ENCODE measurements at regions not wholly inside any gene's neighbourhood (a gene's known extent, or its start where the extent isn't known, plus 50 kb on each side); places are given as distances from the start of the nearest gene placed in this dataset.

- Histone ChIP-seq H3K27ac (no peak overlapping the region), H3K27me3 (peaks cover 5% of the 10 kb centered on the region), H3K4me1 (no peaks in the 10 kb centered on the region), H3K36me3 (no peaks in the 10 kb centered on the region), H3K4me3 (no peak overlapping the region), H3K9me3 (no peaks in the 10 kb centered on the region)
- WGBS, 2 donors (ENCODE audit: low coverage in 1 of 2) = 46 to 79% methylated on average over 6 of the region's 8 CpGs
- TF ChIP-seq POLR2A (IDR thresholded peaks at IDR 0.05) (no peak), CTCF (IDR thresholded peaks at IDR 0.05) (no peak), POLR2AphosphoS5 (IDR thresholded peaks at IDR 0.05) (no peak), EP300 (IDR thresholded peaks at IDR 0.05) (no peak)
- ATAC-seq = peak; percentile 46
Measured at GRCh38 chr17:51439395-51440229, 179.3 kb downstream of the UTP18 start.

- H3K4me3 ChIP-seq = no peak overlapping the region
- TF ChIP-seq POLR2AphosphoS5 (IDR thresholded peaks at IDR 0.05) = no peak
- no peak for TF ChIP-seq CTCF (IDR thresholded peaks at IDR 0.05)
- no peak for TF ChIP-seq POLR2A (IDR thresholded peaks at IDR 0.05)
- no peak for TF ChIP-seq EP300 (IDR thresholded peaks at IDR 0.05)
- ATAC-seq = no peak
- H3K27ac ChIP-seq = no peak overlapping the region
- peaks cover 5% of the 10 kb centered on the region for H3K27me3 ChIP-seq
- H3K4me1 ChIP-seq = no peaks in the 10 kb centered on the region
- no peaks in the 10 kb centered on the region for H3K36me3 ChIP-seq
- no peaks in the 10 kb centered on the region for H3K9me3 ChIP-seq
- WGBS, 2 donors (ENCODE audit: low coverage in 1 of 2) = no CpG with 5 or more reads among the region's 1 CpG
Measured at GRCh38 chr17:51441431-51441830, 181.1 kb downstream of the UTP18 start.

GRCh38 chr17:51442088-51442865, 181.9 kb downstream of the UTP18 start:
- TF ChIP-seq CTCF (IDR thresholded peaks at IDR 0.05) (no peak), EP300 (IDR thresholded peaks at IDR 0.05) (no peak), POLR2AphosphoS5 (IDR thresholded peaks at IDR 0.05) (no peak), POLR2A (IDR thresholded peaks at IDR 0.05) (no peak)
- 80 to 85% methylated on average over 6 of the region's 6 CpGs for WGBS, 2 donors (ENCODE audit: low coverage in 1 of 2)
- Histone ChIP-seq H3K4me3 (no peak overlapping the region), H3K9me3 (peaks cover 0 to 5% (median 0%) of the 10 kb centered on the region in 3 donors), H3K27ac (no peak overlapping the region), H3K4me1 (no peaks in the 10 kb centered on the region), H3K27me3 (peaks cover 5% of the 10 kb centered on the region), H3K36me3 (no peaks in the 10 kb centered on the region)
- ATAC-seq = no peak

GRCh38 chr17:51443646-51444045, 183.3 kb downstream of the UTP18 start:
- TF ChIP-seq CTCF (IDR thresholded peaks at IDR 0.05) (no peak), POLR2A (IDR thresholded peaks at IDR 0.05) (no peak), EP300 (IDR thresholded peaks at IDR 0.05) (no peak), POLR2AphosphoS5 (IDR thresholded peaks at IDR 0.05) (no peak)
- Histone ChIP-seq H3K4me3 (no peak overlapping the region), H3K36me3 (no peaks in the 10 kb centered on the region), H3K27ac (no peak overlapping the region), H3K27me3 (peaks cover under 1% of the 10 kb centered on the region), H3K9me3 (peaks cover 0 to 18% (median 0%) of the 10 kb centered on the region in 3 donors), H3K4me1 (no peaks in the 10 kb centered on the region)
- no peak for ATAC-seq
- WGBS, 2 donors (ENCODE audit: low coverage in 1 of 2) = 78 to 95% methylated on average over 2 to 3 of the region's 3 CpGs
